ENCODE measurements at regions not wholly inside any gene's neighbourhood (a gene's known extent, or its start where the extent isn't known, plus 50 kb on each side); places are given as distances from the start of the nearest gene placed in this dataset.
"Not testable (repeated sequence)": the region's sequence is repeated elsewhere in the genome, so short reads cannot be mapped to it uniquely, and the experiment has no call there.

- DNase-seq (ENCODE audit: low spot score); ATAC-seq; intact Hi-C loops (cut with DNase I): not testable (repeated sequence)
Observed at GRCh38 chr1:194858811-194859480, 1672.5 kb upstream of the B3GALT2 start.

GRCh38 chr1:194857413-194857812 is 1671.0 kb upstream of the B3GALT2 start:
- DNase-seq (ENCODE audit: low spot score) (no peak), ATAC-seq (no peak)
- intact Hi-C loops (cut with DNase I), result no loop called here

- DNase-seq (ENCODE audit: low spot score), result no peak
- ATAC-seq, result no peak
- intact Hi-C loops (cut with DNase I), result no loop called here
Observed at GRCh38 chr1:194848846-194849245, 1662.4 kb upstream of the B3GALT2 start.

GRCh38 chr1:194846488-194846887 is 1660.1 kb upstream of the B3GALT2 start:
- intact Hi-C loops (cut with DNase I), result no loop called here
- DNase-seq (ENCODE audit: low spot score) (no peak), ATAC-seq (no peak)

GRCh38 chr1:194843077-194843476 is 1656.7 kb upstream of the B3GALT2 start:
- ATAC-seq (no peak), DNase-seq (ENCODE audit: low spot score) (no peak)
- intact Hi-C loops (cut with DNase I), result no loop called here

GRCh38 chr1:194833111-194833510 is 1646.7 kb upstream of the B3GALT2 start:
- ATAC-seq, result no peak
- intact Hi-C loops (cut with DNase I), result no loop called here
- no peak for DNase-seq (ENCODE audit: low spot score)

- ATAC-seq; intact Hi-C loops (cut with DNase I); DNase-seq (ENCODE audit: low spot score): not testable (repeated sequence)
Observed at GRCh38 chr1:194831595-194831994, 1645.2 kb upstream of the B3GALT2 start.

- DNase-seq (ENCODE audit: low spot score) (no peak), ATAC-seq (no peak)
- intact Hi-C loops (cut with DNase I), result no loop called here
Observed at GRCh38 chr1:194830387-194830786, 1644.0 kb upstream of the B3GALT2 start.

GRCh38 chr1:194829492-194829891 is 1643.1 kb upstream of the B3GALT2 start:
- no peak for DNase-seq (ENCODE audit: low spot score)
- no peak for ATAC-seq
- intact Hi-C loops (cut with DNase I), result no loop called here

- DNase-seq (ENCODE audit: low spot score), result no peak
- intact Hi-C loops (cut with DNase I), result no loop called here
- ATAC-seq, result no peak
Observed at GRCh38 chr1:194825382-194825781, 1639.0 kb upstream of the B3GALT2 start.

GRCh38 chr1:194821091-194821490 is 1634.7 kb upstream of the B3GALT2 start:
- DNase-seq (ENCODE audit: low spot score) (no peak), ATAC-seq (no peak)
- intact Hi-C loops (cut with DNase I), result no loop called here

GRCh38 chr1:194818674-194819073 is 1632.3 kb upstream of the B3GALT2 start:
- intact Hi-C loops (cut with DNase I), result no loop called here
- ATAC-seq, result no peak
- no peak for DNase-seq (ENCODE audit: low spot score)

GRCh38 chr1:194816859-194817258 is 1630.4 kb upstream of the B3GALT2 start:
- intact Hi-C loops (cut with DNase I), result no loop called here
- ATAC-seq (no peak), DNase-seq (ENCODE audit: low spot score) (no peak)

GRCh38 chr1:194813096-194813495 is 1626.7 kb upstream of the B3GALT2 start:
- no peak for DNase-seq (ENCODE audit: low spot score)

GRCh38 chr1:194809665-194810064 is 1623.3 kb upstream of the B3GALT2 start:
- intact Hi-C loops (cut with DNase I), result no loop called here
- DNase-seq (ENCODE audit: low spot score) (no peak), ATAC-seq (no peak)

More at GRCh38 chr1:194813096-194813495, 1626.7 kb upstream of the B3GALT2 start:
- no peak for ATAC-seq
- intact Hi-C loops (cut with DNase I), result no loop called here

- intact Hi-C loops (cut with DNase I), result no loop called here
- ATAC-seq (no peak), DNase-seq (ENCODE audit: low spot score) (no peak)
Observed at GRCh38 chr1:194809215-194809614, 1622.8 kb upstream of the B3GALT2 start.

GRCh38 chr1:194807530-194808220 is 1621.3 kb upstream of the B3GALT2 start:
- no peak for DNase-seq (ENCODE audit: low spot score)
- no peak for ATAC-seq
- intact Hi-C loops (cut with DNase I), result no loop called here

- no peak for DNase-seq (ENCODE audit: low spot score)
- no peak for ATAC-seq
- intact Hi-C loops (cut with DNase I), result no loop called here
Observed at GRCh38 chr1:194802572-194802971, 1616.2 kb upstream of the B3GALT2 start.

- ATAC-seq, result no peak
- intact Hi-C loops (cut with DNase I), result no loop called here
- no peak for DNase-seq (ENCODE audit: low spot score)
Observed at GRCh38 chr1:194795917-194796593, 1609.6 kb upstream of the B3GALT2 start.

GRCh38 chr1:194787001-194787400 is 1600.6 kb upstream of the B3GALT2 start:
- no peak for ATAC-seq
- intact Hi-C loops (cut with DNase I), result no loop called here
- no peak for DNase-seq (ENCODE audit: low spot score)
